Upper lobe of left lung (tissue), 4 donors: ENCODE measurements at regions not wholly inside any gene's neighbourhood (a gene's known extent, or its start where the extent isn't known, plus 50 kb on each side); places are given as distances from the start of the nearest gene placed in this dataset.

ENCODE experiments used
- EP300 ChIP-seq, 4 donors: sonication (generic); formaldehyde crosslinking; IDR thresholded peaks; one replicate each; pipeline ENCODE4 v1.5.1; 2017; ENCODE audit warnings: antibody characterized with exemption in 4 of 4, control low read depth in 2 of 4
- POLR2A ChIP-seq, 4 donors: fragments of 450-650 bp; IDR thresholded peaks; one replicate each; pipeline ENCODE4 v1.5.1; 2016 to 2017; ENCODE audit warnings: antibody characterized with exemption in 4 of 4, mild to moderate bottlenecking in 2 of 4
- POLR2AphosphoS5 ChIP-seq, 2 donors: sonication (generic); formaldehyde crosslinking; IDR thresholded peaks; one replicate each; pipeline ENCODE4 v1.5.1; 2017; ENCODE audit warnings: antibody characterized with exemption in 2 of 2
- TF ChIP-seq, protein P1 (sequence below), 6 experiments: fragments of 450-650 bp in 4 of 6; fragments of 200-600 bp in 2 of 6; sonication (generic) in 2 of 6; IDR thresholded peaks; one replicate each; pipeline ENCODE4 v1.5.1; 2016 to 2019; ENCODE audit warnings: antibody characterized with exemption in 6 of 6

- TF ChIP-seq, protein P1, sequence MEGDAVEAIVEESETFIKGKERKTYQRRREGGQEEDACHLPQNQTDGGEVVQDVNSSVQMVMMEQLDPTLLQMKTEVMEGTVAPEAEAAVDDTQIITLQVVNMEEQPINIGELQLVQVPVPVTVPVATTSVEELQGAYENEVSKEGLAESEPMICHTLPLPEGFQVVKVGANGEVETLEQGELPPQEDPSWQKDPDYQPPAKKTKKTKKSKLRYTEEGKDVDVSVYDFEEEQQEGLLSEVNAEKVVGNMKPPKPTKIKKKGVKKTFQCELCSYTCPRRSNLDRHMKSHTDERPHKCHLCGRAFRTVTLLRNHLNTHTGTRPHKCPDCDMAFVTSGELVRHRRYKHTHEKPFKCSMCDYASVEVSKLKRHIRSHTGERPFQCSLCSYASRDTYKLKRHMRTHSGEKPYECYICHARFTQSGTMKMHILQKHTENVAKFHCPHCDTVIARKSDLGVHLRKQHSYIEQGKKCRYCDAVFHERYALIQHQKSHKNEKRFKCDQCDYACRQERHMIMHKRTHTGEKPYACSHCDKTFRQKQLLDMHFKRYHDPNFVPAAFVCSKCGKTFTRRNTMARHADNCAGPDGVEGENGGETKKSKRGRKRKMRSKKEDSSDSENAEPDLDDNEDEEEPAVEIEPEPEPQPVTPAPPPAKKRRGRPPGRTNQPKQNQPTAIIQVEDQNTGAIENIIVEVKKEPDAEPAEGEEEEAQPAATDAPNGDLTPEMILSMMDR (IDR thresholded peaks at IDR 0.05) = no peak
- TF ChIP-seq POLR2AphosphoS5 (IDR thresholded peaks at IDR 0.05) = no peak
- TF ChIP-seq POLR2A (IDR thresholded peaks at IDR 0.05) = no peak
- no peak for TF ChIP-seq EP300 (IDR thresholded peaks at IDR 0.05)
Measured at GRCh38 chr20:22758815-22759214, 174.4 kb upstream of the FOXA2 start.
